ENCODE measurements at regions not wholly inside any gene's neighbourhood (a gene's known extent, or its start where the extent isn't known, plus 50 kb on each side); places are given as distances from the start of the nearest gene placed in this dataset.
"Not testable (repeated sequence)": the region's sequence is repeated elsewhere in the genome, so short reads cannot be mapped to it uniquely, and the experiment has no call there.

DNA sequence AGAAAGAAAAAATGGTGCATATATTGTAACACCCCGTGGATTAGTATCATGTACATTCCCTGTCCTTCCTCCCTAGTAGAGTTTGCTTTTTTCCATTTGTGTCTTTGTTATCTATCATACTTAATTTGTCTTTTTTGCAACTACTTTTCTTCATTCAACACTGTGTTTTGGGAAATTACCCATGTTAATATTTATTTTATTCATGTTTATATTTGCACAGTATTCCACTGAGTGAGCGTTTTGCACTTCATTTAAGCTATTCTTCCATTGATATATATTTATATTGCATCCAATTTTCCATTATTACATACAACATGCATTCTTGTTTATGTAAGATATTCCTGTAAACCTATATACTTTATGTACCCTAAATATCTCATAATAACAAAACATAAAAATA lies 57.6 kb upstream of the FAM171A1 start:
- H3K27me3 Mint-ChIP-seq, result no peaks in the 10 kb centered on the region
- H3K9me3 Mint-ChIP-seq (ENCODE audit: low read depth), result no peaks in the 10 kb centered on the region
- no peak overlapping the region for H3K27ac Mint-ChIP-seq

DNA sequence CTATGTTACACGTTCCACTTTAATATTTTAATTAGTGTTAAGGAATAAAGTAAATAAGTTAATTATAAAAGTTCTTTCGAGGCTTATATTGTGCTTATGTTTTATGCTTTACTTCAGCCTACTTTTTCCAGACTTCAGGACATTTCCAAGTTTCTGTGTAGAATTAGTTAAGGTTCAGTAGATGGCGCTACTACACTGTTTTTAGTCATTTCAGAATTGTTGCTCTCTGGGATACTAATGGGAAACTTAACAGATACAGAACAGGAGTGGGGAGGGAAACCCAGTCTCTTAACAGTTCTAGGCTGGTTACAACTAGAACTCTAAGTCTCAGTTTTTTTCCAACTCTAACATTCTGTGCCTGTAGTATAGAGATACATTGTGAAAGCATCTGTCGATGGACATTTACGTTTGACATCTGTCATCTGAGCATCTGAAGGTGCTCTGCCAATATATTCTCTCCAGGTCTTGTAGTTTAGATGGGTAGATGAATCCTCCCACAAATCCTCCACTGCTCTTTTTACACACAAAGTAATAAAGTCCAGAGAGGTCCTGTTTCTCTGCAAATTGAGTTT lies 56.8 kb upstream of the FAM171A1 start:
- Mint-ChIP-seq H3K27me3 (no peaks in the 10 kb centered on the region), H3K27ac (no peak overlapping the region), H3K4me3 (ENCODE audit: low read depth) (no peak overlapping the region), H3K9me3 (ENCODE audit: low read depth) (no peaks in the 10 kb centered on the region), H3K36me3 (ENCODE audit: insufficient read depth) (no peaks in the 10 kb centered on the region), H3K4me1 (ENCODE audit: low read depth) (peaks cover 3% of the 10 kb centered on the region)
- no peak for DNase-seq (ENCODE audit: low spot score, unreplicated experiment)
- TF ChIP-seq, protein P1, sequence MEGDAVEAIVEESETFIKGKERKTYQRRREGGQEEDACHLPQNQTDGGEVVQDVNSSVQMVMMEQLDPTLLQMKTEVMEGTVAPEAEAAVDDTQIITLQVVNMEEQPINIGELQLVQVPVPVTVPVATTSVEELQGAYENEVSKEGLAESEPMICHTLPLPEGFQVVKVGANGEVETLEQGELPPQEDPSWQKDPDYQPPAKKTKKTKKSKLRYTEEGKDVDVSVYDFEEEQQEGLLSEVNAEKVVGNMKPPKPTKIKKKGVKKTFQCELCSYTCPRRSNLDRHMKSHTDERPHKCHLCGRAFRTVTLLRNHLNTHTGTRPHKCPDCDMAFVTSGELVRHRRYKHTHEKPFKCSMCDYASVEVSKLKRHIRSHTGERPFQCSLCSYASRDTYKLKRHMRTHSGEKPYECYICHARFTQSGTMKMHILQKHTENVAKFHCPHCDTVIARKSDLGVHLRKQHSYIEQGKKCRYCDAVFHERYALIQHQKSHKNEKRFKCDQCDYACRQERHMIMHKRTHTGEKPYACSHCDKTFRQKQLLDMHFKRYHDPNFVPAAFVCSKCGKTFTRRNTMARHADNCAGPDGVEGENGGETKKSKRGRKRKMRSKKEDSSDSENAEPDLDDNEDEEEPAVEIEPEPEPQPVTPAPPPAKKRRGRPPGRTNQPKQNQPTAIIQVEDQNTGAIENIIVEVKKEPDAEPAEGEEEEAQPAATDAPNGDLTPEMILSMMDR (IDR thresholded peaks at IDR 0.05; ENCODE audit: unreplicated experiment), result peak; percentile 76

More for the DNA sequence above, 57.6 kb upstream of the FAM171A1 start:
- H3K36me3 Mint-ChIP-seq (ENCODE audit: insufficient read depth), result no peaks in the 10 kb centered on the region
- peaks cover 3% of the 10 kb centered on the region for H3K4me1 Mint-ChIP-seq (ENCODE audit: low read depth)
- no peak for DNase-seq (ENCODE audit: low spot score, unreplicated experiment)
- no peak overlapping the region for H3K4me3 Mint-ChIP-seq (ENCODE audit: low read depth)
- TF ChIP-seq, protein P1 (IDR thresholded peaks at IDR 0.05; ENCODE audit: unreplicated experiment), result no peak

DNA sequence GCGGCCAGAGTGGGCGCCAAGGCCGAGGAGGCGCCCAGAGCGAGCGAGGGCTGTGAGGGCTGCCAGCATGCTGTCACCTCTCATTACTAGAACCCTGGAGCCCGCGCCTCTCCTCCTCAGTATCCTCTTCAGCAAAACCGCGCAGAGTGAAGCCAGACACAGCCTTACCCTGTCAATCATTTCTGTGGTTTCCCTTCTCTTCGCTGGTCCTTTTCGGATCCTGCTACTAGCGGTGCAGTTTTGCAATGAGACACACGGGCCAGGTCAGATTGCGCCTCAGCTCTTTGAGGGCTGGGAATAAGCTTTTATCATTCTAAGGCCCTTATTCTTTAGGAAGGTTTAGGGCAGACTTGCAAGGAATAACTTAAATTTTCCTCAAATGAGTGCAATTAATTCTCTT lies 55.5 kb upstream of the FAM171A1 start:
- H3K4me3 Mint-ChIP-seq (ENCODE audit: low read depth), result no peak overlapping the region
- no peak overlapping the region for H3K27ac Mint-ChIP-seq
- no peak for DNase-seq (ENCODE audit: low spot score, unreplicated experiment)
- no peaks in the 10 kb centered on the region for H3K27me3 Mint-ChIP-seq
- no peaks in the 10 kb centered on the region for H3K4me1 Mint-ChIP-seq (ENCODE audit: low read depth)
- no peaks in the 10 kb centered on the region for H3K36me3 Mint-ChIP-seq (ENCODE audit: insufficient read depth)
- H3K9me3 Mint-ChIP-seq (ENCODE audit: low read depth), result peaks cover 3% of the 10 kb centered on the region
- TF ChIP-seq, protein P1 (IDR thresholded peaks at IDR 0.05; ENCODE audit: unreplicated experiment), result no peak

DNA sequence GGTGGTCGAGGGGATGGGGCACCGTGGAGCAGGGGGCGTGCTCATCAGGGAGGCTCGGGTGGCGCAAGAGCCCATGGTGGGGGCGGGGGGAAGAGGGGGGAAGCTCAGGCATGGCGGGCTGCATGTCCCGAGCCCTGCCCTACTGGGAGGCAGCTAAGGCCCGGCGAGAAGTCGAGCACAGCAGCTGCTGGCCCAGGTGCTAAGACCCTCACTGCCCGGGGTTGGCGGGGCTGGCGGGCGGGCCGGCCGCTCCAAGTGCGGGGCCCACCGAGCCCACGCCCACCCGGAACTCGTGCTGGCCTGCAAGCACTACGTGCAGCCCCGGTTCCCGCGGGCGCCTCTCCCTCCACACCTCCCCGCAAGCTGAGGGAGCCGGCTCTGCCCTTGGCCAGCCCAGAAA lies 55.0 kb upstream of the FAM171A1 start:
- Mint-ChIP-seq H3K4me1 (ENCODE audit: low read depth) (no peaks in the 10 kb centered on the region), H3K4me3 (ENCODE audit: low read depth) (no peak overlapping the region), H3K27me3 (no peaks in the 10 kb centered on the region), H3K9me3 (ENCODE audit: low read depth) (peaks cover 3% of the 10 kb centered on the region), H3K27ac (no peak overlapping the region), H3K36me3 (ENCODE audit: insufficient read depth) (no peaks in the 10 kb centered on the region)
- DNase-seq (ENCODE audit: low spot score, unreplicated experiment), result no peak
- TF ChIP-seq, protein P1 (IDR thresholded peaks at IDR 0.05; ENCODE audit: unreplicated experiment), result no peak

DNA sequence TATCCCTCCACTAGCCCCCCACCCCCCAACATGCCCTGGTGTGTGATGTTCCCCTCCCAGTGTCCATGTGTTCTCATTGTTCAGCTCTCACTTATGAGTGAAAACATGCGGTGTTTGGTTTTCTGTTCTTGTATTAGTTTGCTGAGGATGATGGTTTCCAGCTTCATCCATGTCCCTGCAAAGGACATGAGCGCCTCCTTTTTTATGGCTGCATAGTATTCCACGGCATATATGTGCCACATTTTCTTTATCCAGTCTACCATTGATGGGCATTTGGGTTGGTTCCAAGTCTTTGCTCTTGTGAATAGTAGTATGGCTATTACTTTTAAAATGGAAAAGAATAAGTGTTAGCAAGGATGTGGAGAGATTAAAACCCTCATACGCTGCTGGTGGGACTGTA lies 50.8 kb upstream of the FAM171A1 start:
- H3K4me1 Mint-ChIP-seq (ENCODE audit: low read depth); H3K9me3 Mint-ChIP-seq (ENCODE audit: low read depth); H3K27me3 Mint-ChIP-seq; DNase-seq (ENCODE audit: low spot score, unreplicated experiment); H3K36me3 Mint-ChIP-seq (ENCODE audit: insufficient read depth); H3K4me3 Mint-ChIP-seq (ENCODE audit: low read depth); H3K27ac Mint-ChIP-seq: not testable (repeated sequence)

Measured in progenitor cell of endocrine pancreas (in vitro differentiated cells).